NCI-H187 treated with DMSO at 0.1 percent for 48 hours (cell line): ENCODE measurements at regions not wholly inside any gene's neighbourhood (a gene's known extent, or its start where the extent isn't known, plus 50 kb on each side); places are given as distances from the start of the nearest gene placed in this dataset.
"Not testable (repeated sequence)": the region's sequence is repeated elsewhere in the genome, so short reads cannot be mapped to it uniquely, and the experiment has no call there.

ENCODE experiments used
- DNase-seq: peaks from one replicate; lab custom pipeline; 2025; lab: John Stamatoyannopoulos, UW

- no peak for DNase-seq
Measured at GRCh38 chr15:69865369-69865768, 232.3 kb downstream of the TLE3 start.

GRCh38 chr15:69868756-69869155 is 229.0 kb downstream of the TLE3 start:
- DNase-seq, result no peak

- DNase-seq, result no peak
Measured at GRCh38 chr15:69869291-69869690, 228.4 kb downstream of the TLE3 start.

- DNase-seq, result peak; percentile 8
Measured at GRCh38 chr15:69869881-69870505, 227.7 kb downstream of the TLE3 start.

GRCh38 chr15:69871511-69872134 is 226.1 kb downstream of the TLE3 start:
- no peak for DNase-seq

GRCh38 chr15:69873807-69874206 is 223.9 kb downstream of the TLE3 start:
- no peak for DNase-seq

GRCh38 chr15:69874321-69874720 is 223.4 kb downstream of the TLE3 start:
- no peak for DNase-seq

GRCh38 chr15:69876064-69876940 is 221.4 kb downstream of the TLE3 start:
- no peak for DNase-seq

- DNase-seq, result not testable (repeated sequence)
Measured at GRCh38 chr15:69879963-69880362, 217.8 kb downstream of the TLE3 start.

GRCh38 chr15:69880571-69881301 is 217.0 kb downstream of the TLE3 start:
- no peak for DNase-seq

GRCh38 chr15:69881302-69881670 is 216.4 kb downstream of the TLE3 start:
- DNase-seq, result no peak

- DNase-seq, result no peak
Measured at GRCh38 chr15:69881766-69882165, 216.0 kb downstream of the TLE3 start.

- no peak for DNase-seq
Measured at GRCh38 chr15:69883306-69883705, 214.4 kb downstream of the TLE3 start.

- no peak for DNase-seq
Measured at GRCh38 chr15:69885173-69885955, 212.4 kb downstream of the TLE3 start.

GRCh38 chr15:69887009-69887408 is 210.7 kb downstream of the TLE3 start:
- DNase-seq, result no peak

- DNase-seq, result no peak
Measured at GRCh38 chr15:69887553-69887952, 210.2 kb downstream of the TLE3 start.

- DNase-seq, result no peak
Measured at GRCh38 chr15:69888406-69888805, 209.3 kb downstream of the TLE3 start.

GRCh38 chr15:69891070-69891536 is 206.6 kb downstream of the TLE3 start:
- DNase-seq, result no peak

GRCh38 chr15:69891606-69892005 is 206.1 kb downstream of the TLE3 start:
- no peak for DNase-seq

- no peak for DNase-seq
Measured at GRCh38 chr15:69892351-69892750, 205.4 kb downstream of the TLE3 start.

- DNase-seq, result no peak
Measured at GRCh38 chr15:69893086-69893485, 204.6 kb downstream of the TLE3 start.
